ENCODE measurements at regions not wholly inside any gene's neighbourhood (a gene's known extent, or its start where the extent isn't known, plus 50 kb on each side); places are given as distances from the start of the nearest gene placed in this dataset.

- H2BK5ac ChIP-seq (ENCODE audit: low read depth, low read length, poor library complexity) = no peak overlapping the region
- H4K91ac ChIP-seq (ENCODE audit: low read depth, low read length) = no peak overlapping the region
- no peaks in the 10 kb centered on the region for H3K4me1 ChIP-seq (ENCODE audit: control insufficient read depth in 1 of 2, insufficient read depth in 2 of 2, low read length in 2 of 2)
- no peak overlapping the region for H2BK120ac ChIP-seq (ENCODE audit: insufficient read depth, low read length, poor library complexity)
- H2BK12ac ChIP-seq (ENCODE audit: low read length) = no peak overlapping the region
- H3K36me3 ChIP-seq (ENCODE audit: control insufficient read depth in 1 of 2, insufficient read depth in 2 of 2, low read length in 2 of 2) = no peaks in the 10 kb centered on the region
- DNase-seq = no peak
- H3K27me3 ChIP-seq (ENCODE audit: insufficient read depth, low read length) = no peaks in the 10 kb centered on the region
- H3K18ac ChIP-seq (ENCODE audit: low read length) = no peak overlapping the region
- H3K23ac ChIP-seq (ENCODE audit: low read length) = no peak overlapping the region
- H3K4ac ChIP-seq (ENCODE audit: low read depth, low read length) = no peak overlapping the region
- H3K27ac ChIP-seq (ENCODE audit: low read depth, low read length) = no peak overlapping the region
- no peaks in the 10 kb centered on the region for H3K9me3 ChIP-seq (ENCODE audit: insufficient read depth, low read depth, low read length)
- H3K79me2 ChIP-seq (ENCODE audit: control insufficient read depth, insufficient read depth, low read length, poor library complexity) = no peaks in the 10 kb centered on the region
- H3K4me3 ChIP-seq (ENCODE audit: low read depth, low read length) = no peak overlapping the region
- no peak overlapping the region for H4K8ac ChIP-seq (ENCODE audit: low read depth, low read length)
- no CpG with 5 or more reads among the region's 6 CpGs for WGBS (ENCODE audit: extremely low coverage, insufficient coverage, insufficient read length)
- no peak overlapping the region for H3K4me2 ChIP-seq (ENCODE audit: low read length)
- no peak overlapping the region for H4K12ac ChIP-seq (ENCODE audit: low read depth, low read length)
- H2AK5ac ChIP-seq (ENCODE audit: low read length) = no peak overlapping the region
- H2AFZ ChIP-seq (ENCODE audit: insufficient read depth, low read length, poor library complexity) = no peak overlapping the region
- H3K79me1 ChIP-seq (ENCODE audit: low read length) = no peaks in the 10 kb centered on the region
- H3K9ac ChIP-seq (ENCODE audit: low read length) = no peak overlapping the region
- H3K14ac ChIP-seq (ENCODE audit: low read length) = no peak overlapping the region
Observed at GRCh38 chr4:149923736-149924135, 108.1 kb upstream of the IQCM start.

- Histone ChIP-seq H2BK120ac (ENCODE audit: insufficient read depth, low read length, poor library complexity) (no peak overlapping the region), H3K27ac (ENCODE audit: low read depth, low read length) (no peak overlapping the region), H3K9ac (ENCODE audit: low read length) (no peak overlapping the region), H3K27me3 (ENCODE audit: insufficient read depth, low read length) (no peaks in the 10 kb centered on the region), H4K8ac (ENCODE audit: low read depth, low read length) (no peak overlapping the region), H2BK12ac (ENCODE audit: low read length) (no peak overlapping the region), H4K91ac (ENCODE audit: low read depth, low read length) (no peak overlapping the region), H3K18ac (ENCODE audit: low read length) (no peak overlapping the region), H4K12ac (ENCODE audit: low read depth, low read length) (no peak overlapping the region), H3K79me2 (ENCODE audit: control insufficient read depth, insufficient read depth, low read length, poor library complexity) (no peaks in the 10 kb centered on the region), H3K23ac (ENCODE audit: low read length) (no peak overlapping the region), H2BK5ac (ENCODE audit: low read depth, low read length, poor library complexity) (no peak overlapping the region), H3K36me3 (ENCODE audit: control insufficient read depth in 1 of 2, insufficient read depth in 2 of 2, low read length in 2 of 2) (no peaks in the 10 kb centered on the region), H3K79me1 (ENCODE audit: low read length) (no peaks in the 10 kb centered on the region), H2AK5ac (ENCODE audit: low read length) (no peak overlapping the region), H3K4me1 (ENCODE audit: control insufficient read depth in 1 of 2, insufficient read depth in 2 of 2, low read length in 2 of 2) (no peaks in the 10 kb centered on the region), H3K9me3 (ENCODE audit: insufficient read depth, low read depth, low read length) (no peaks in the 10 kb centered on the region), H3K14ac (ENCODE audit: low read length) (no peak overlapping the region), H2AFZ (ENCODE audit: insufficient read depth, low read length, poor library complexity) (no peak overlapping the region), H3K4me3 (ENCODE audit: low read depth, low read length) (no peak overlapping the region), H3K4ac (ENCODE audit: low read depth, low read length) (no peak overlapping the region), H3K4me2 (ENCODE audit: low read length) (no peak overlapping the region)
- no peak for DNase-seq
- WGBS (ENCODE audit: extremely low coverage, insufficient coverage, insufficient read length) = no CpG with 5 or more reads among the region's 3 CpGs
Observed at GRCh38 chr4:149927514-149927913, 111.9 kb upstream of the IQCM start.

GRCh38 chr4:149928507-149928906, 112.9 kb upstream of the IQCM start:
- Histone ChIP-seq H3K36me3 (ENCODE audit: control insufficient read depth in 1 of 2, insufficient read depth in 2 of 2, low read length in 2 of 2) (no peaks in the 10 kb centered on the region), H4K91ac (ENCODE audit: low read depth, low read length) (no peak overlapping the region), H3K79me1 (ENCODE audit: low read length) (no peaks in the 10 kb centered on the region), H2AFZ (ENCODE audit: insufficient read depth, low read length, poor library complexity) (no peak overlapping the region), H3K9me3 (ENCODE audit: insufficient read depth, low read depth, low read length) (no peaks in the 10 kb centered on the region), H3K4me2 (ENCODE audit: low read length) (no peak overlapping the region), H3K79me2 (ENCODE audit: control insufficient read depth, insufficient read depth, low read length, poor library complexity) (no peaks in the 10 kb centered on the region), H3K14ac (ENCODE audit: low read length) (no peak overlapping the region), H3K4ac (ENCODE audit: low read depth, low read length) (no peak overlapping the region), H3K9ac (ENCODE audit: low read length) (no peak overlapping the region), H3K4me3 (ENCODE audit: low read depth, low read length) (no peak overlapping the region), H4K8ac (ENCODE audit: low read depth, low read length) (no peak overlapping the region), H2AK5ac (ENCODE audit: low read length) (no peak overlapping the region), H3K27me3 (ENCODE audit: insufficient read depth, low read length) (no peaks in the 10 kb centered on the region), H3K27ac (ENCODE audit: low read depth, low read length) (no peak overlapping the region), H2BK120ac (ENCODE audit: insufficient read depth, low read length, poor library complexity) (no peak overlapping the region), H2BK5ac (ENCODE audit: low read depth, low read length, poor library complexity) (no peak overlapping the region), H3K23ac (ENCODE audit: low read length) (no peak overlapping the region), H3K4me1 (ENCODE audit: control insufficient read depth in 1 of 2, insufficient read depth in 2 of 2, low read length in 2 of 2) (no peaks in the 10 kb centered on the region), H3K18ac (ENCODE audit: low read length) (no peak overlapping the region), H4K12ac (ENCODE audit: low read depth, low read length) (no peak overlapping the region), H2BK12ac (ENCODE audit: low read length) (no peak overlapping the region)
- DNase-seq = no peak
- WGBS (ENCODE audit: extremely low coverage, insufficient coverage, insufficient read length) = no CpG with 5 or more reads among the region's 1 CpG

- no peaks in the 10 kb centered on the region for H3K9me3 ChIP-seq (ENCODE audit: insufficient read depth, low read depth, low read length)
- no CpG with 5 or more reads among the region's 2 CpGs for WGBS (ENCODE audit: extremely low coverage, insufficient coverage, insufficient read length)
- H2BK12ac ChIP-seq (ENCODE audit: low read length) = no peak overlapping the region
- no peak overlapping the region for H4K8ac ChIP-seq (ENCODE audit: low read depth, low read length)
- no peak overlapping the region for H2AFZ ChIP-seq (ENCODE audit: insufficient read depth, low read length, poor library complexity)
- no peak overlapping the region for H2AK5ac ChIP-seq (ENCODE audit: low read length)
- H3K27me3 ChIP-seq (ENCODE audit: insufficient read depth, low read length) = no peaks in the 10 kb centered on the region
- no peak overlapping the region for H3K18ac ChIP-seq (ENCODE audit: low read length)
- DNase-seq = no peak
- H3K4me2 ChIP-seq (ENCODE audit: low read length) = no peak overlapping the region
- H4K91ac ChIP-seq (ENCODE audit: low read depth, low read length) = no peak overlapping the region
- no peaks in the 10 kb centered on the region for H3K79me1 ChIP-seq (ENCODE audit: low read length)
- H4K12ac ChIP-seq (ENCODE audit: low read depth, low read length) = no peak overlapping the region
- no peak overlapping the region for H3K9ac ChIP-seq (ENCODE audit: low read length)
- H3K14ac ChIP-seq (ENCODE audit: low read length) = no peak overlapping the region
- H3K27ac ChIP-seq (ENCODE audit: low read depth, low read length) = no peak overlapping the region
- no peak overlapping the region for H3K23ac ChIP-seq (ENCODE audit: low read length)
- H3K36me3 ChIP-seq (ENCODE audit: control insufficient read depth in 1 of 2, insufficient read depth in 2 of 2, low read length in 2 of 2) = no peaks in the 10 kb centered on the region
- H2BK5ac ChIP-seq (ENCODE audit: low read depth, low read length, poor library complexity) = no peak overlapping the region
- H2BK120ac ChIP-seq (ENCODE audit: insufficient read depth, low read length, poor library complexity) = no peak overlapping the region
- no peaks in the 10 kb centered on the region for H3K79me2 ChIP-seq (ENCODE audit: control insufficient read depth, insufficient read depth, low read length, poor library complexity)
- H3K4ac ChIP-seq (ENCODE audit: low read depth, low read length) = no peak overlapping the region
- H3K4me3 ChIP-seq (ENCODE audit: low read depth, low read length) = no peak overlapping the region
- H3K4me1 ChIP-seq (ENCODE audit: control insufficient read depth in 1 of 2, insufficient read depth in 2 of 2, low read length in 2 of 2) = no peaks in the 10 kb centered on the region
Observed at GRCh38 chr4:149931431-149931830, 115.8 kb upstream of the IQCM start.

All from trophoblast cell (in vitro differentiated cells and primary cell).